Activated CD4-positive, alpha-beta T cell treated with anti-CD3 and anti-CD28 coated beads for 24 hours (primary cell): ENCODE measurements at regions not wholly inside any gene's neighbourhood (a gene's known extent, or its start where the extent isn't known, plus 50 kb on each side); places are given as distances from the start of the nearest gene placed in this dataset.
"Not testable (repeated sequence)": the region's sequence is repeated elsewhere in the genome, so short reads cannot be mapped to it uniquely, and the experiment has no call there.

Source experiments
- DNase-seq, 2 donors: peaks; one replicate each; pipeline ENCODE4 v3.0.0-alpha.2; 2020; ENCODE audit warnings: low read depth in 2 of 2

GRCh38 chr1:60740154-60740553 lies 342.2 kb upstream of the NFIA start:
- DNase-seq: no peak

- DNase-seq: no peak
Observed at GRCh38 chr1:60739729-60740128, 342.6 kb upstream of the NFIA start.

- DNase-seq: no peak
Observed at GRCh38 chr1:60732977-60733401, 349.4 kb upstream of the NFIA start.

GRCh38 chr1:60731321-60731720 lies 351.0 kb upstream of the NFIA start:
- DNase-seq: no peak

DNA sequence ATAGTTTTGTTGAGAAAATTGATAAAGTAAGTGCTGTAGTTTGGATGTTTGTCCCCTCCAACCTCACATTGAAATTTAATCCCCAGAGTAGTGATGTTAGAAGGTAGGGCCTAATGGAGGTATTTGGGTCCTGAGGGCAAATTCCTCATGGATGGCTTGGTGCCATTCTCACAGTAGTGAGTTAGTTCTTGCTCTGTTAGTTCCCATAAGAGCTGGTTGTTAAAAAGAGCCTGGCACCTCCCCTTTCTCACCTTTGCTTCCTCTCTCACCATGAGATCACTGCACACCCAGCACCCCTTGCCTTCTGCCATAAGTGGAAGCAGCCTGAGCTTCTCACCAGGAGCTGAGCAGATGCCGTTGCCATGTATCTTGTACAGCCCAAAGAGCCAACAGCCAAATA lies 354.8 kb upstream of the NFIA start:
- no peak for DNase-seq

GRCh38 chr1:60716472-60716871 lies 365.9 kb upstream of the NFIA start:
- no peak for DNase-seq

DNA sequence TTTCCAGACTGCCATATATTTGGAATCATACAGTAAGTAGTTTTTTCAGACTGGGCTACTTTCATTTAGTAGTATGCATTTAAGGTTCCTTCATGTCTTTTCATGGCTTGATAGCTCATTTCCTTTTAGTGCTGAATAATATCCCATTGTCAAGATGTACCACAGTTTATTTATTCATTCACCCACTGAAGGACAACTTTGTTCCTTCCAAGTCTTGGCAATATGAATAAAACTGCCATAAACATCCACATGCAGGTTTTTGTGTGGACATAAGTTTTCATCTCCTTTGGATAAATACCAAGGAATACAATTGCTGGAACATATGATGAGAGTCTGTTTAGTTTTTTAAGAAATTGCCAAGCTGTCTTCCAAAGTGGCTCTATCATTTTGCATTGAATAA lies 366.4 kb upstream of the NFIA start:
- no peak for DNase-seq

DNA sequence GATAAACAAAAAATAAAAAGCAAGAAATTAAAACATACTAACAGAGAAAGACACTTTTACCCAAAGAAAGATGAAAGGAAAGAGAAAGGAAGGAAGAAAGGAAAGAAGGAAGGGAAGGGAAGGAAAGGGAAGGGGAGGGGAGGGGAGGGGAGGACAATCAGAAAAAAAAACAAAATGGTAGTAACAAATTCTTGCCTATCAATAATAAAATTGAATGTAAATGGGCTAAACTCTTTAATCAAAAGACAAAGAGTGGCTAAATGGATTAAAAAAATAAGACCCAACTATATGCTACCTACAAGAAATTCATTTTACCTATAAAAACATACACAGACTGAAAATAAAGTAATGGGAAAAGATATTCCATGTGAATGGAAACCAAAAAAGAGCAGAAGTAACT lies 372.9 kb upstream of the NFIA start:
- DNase-seq: no peak

GRCh38 chr1:60705026-60705425 lies 377.3 kb upstream of the NFIA start:
- no peak for DNase-seq

DNA sequence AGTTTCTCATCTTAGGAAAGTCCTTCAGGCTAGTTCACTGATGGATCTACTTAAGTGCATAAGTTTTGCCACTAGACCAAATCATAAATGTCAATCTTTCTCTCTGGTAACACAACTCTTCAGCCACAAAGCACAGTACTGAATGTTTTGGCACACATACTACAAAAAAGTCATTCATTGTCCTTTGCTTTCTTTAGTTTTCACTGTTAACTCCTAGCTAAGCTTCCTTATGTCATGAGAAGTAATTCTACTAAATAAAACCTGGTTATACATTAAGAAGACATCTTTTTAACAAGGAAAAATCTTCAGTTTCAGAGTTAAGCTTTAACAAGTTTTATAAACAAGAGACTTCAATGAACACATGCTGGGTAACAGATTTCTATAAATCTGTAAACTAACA lies 379.2 kb upstream of the NFIA start:
- DNase-seq: no peak

- DNase-seq: no peak
Observed at GRCh38 chr1:60699325-60699724, 383.0 kb upstream of the NFIA start.

DNA sequence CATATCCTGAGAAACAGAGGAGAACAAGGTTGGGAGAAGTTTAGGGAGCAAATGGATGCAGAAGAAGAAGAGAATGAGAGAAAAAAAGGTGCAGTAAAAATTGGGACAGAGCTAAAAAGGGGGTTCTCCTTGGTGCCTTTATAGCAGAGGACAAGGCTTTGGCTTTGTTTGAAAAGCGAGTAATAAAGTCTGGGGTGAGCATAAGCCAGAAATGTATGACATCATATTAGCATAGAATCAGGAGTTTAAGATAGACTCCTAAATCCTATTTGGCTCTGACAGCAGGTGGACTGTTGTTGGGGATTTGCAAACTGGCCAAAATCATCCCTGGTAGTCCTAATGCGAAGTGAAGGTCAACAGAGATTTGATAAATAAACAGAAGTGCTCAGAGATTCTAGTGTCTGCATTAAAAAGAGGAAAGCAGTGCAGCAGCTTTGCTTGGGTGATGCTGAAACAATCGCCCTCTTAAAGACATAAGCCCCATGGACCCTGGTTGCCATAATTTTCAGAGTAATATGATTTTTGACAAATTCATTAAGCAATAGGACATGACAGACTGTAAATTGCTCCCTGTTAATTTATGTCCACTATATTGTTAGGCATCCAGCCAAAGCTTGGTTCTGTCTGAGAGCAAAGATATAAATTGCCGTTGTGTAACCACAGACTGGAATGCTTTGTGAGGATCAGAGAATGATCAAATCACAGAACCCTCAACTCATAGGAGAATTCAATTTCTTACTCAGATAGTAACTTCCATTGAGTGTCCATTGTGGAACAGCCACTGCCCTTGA lies 385.0 kb upstream of the NFIA start:
- DNase-seq: no peak

DNA sequence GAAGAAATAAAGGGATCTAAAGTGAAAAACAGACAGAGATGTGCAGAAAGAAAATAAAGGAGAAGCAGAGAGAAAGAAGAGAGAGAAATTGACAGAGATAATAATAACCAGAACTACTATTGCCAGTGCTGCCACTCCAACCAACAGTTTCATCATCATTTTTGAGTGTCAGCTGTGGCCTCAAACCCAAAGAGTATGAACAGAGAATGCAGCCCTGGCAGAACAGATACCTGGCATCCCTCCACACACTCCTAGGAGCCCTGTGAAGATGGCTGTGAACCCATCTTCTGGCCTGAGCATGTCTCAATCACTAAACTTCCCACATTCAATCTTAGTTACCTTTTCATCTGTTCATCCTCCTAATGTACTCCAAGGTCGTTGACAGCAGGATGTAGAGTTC lies 385.8 kb upstream of the NFIA start:
- no peak for DNase-seq

GRCh38 chr1:60695716-60696171 lies 386.6 kb upstream of the NFIA start:
- DNase-seq: no peak

- DNase-seq: no peak
Observed at GRCh38 chr1:60694980-60695379, 387.4 kb upstream of the NFIA start.

DNA sequence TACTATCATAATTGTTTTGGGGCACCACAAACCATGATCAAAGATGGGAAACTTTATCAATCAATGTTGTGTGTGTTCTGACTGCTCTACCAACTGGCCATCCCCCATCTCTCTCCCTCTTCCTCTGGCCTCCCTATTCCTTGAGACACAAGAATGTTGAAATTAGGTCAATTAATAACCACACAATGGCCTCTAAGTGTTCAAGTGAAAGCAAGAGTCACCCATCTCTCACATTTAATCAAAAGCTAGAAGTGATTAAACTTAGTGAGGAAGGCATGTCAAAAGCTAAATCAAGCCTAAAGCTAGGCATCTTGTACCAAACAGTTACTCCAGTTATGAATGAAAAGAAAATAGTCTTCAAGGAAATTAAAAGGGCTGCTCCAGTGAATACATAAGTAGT lies 390.3 kb upstream of the NFIA start:
- DNase-seq: no peak

GRCh38 chr1:60688221-60688620 lies 394.1 kb upstream of the NFIA start:
- not testable (repeated sequence) for DNase-seq

DNA sequence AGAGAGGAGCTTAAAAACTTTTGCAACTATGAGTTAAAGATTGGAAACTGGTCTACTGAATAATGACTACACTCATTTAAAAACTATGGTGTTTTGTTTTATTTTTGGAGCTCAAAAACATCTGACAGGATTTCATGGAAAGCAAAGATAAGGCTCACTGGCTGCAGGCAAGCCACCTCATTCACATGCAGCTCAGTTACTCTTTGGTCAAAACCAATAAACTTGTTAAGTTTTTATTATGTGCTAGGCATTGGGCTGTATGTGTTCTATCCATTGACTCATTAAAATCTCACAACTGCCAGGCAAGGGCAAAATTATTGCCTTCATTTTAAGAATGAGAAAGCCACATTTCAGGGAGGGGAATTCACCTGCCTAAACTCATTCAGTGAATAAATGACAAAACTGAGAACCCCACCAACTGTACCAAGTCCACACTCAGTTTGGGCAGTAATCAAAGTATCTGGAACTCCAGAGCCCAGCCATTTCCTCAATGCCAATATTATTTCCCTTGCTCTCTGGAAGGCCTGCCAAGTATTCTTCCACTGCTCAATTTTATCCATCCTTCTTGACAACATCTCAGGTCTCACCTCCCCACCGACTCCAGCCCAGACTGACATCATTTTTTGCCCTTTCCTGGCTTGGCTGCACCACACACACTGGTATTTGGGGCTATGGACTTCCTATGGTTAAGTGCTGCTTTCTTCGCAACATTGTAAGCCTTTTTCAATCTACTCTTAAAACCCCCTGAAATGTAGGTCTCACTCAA lies 401.1 kb upstream of the NFIA start:
- DNase-seq: no peak

- no peak for DNase-seq
Observed at GRCh38 chr1:60679524-60680375, 402.6 kb upstream of the NFIA start.

DNA sequence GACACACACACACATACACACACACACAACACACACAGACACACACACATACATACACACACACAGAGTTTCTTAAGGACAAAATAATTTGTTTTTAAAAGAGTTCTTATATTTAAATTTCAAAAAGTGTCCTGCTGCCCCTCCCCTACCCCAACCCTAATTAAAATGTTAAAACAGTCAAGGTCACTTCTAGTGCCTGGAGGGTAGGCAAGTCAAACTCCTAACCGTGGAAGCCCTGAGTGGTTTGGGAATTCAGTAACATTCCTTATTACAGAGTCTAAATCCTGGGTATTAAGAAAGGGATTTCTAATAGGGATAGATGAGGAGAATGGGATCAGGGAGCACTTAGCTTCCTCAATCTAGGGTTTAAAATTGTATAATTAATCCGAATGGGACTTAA lies 403.6 kb upstream of the NFIA start:
- DNase-seq: no peak

DNA sequence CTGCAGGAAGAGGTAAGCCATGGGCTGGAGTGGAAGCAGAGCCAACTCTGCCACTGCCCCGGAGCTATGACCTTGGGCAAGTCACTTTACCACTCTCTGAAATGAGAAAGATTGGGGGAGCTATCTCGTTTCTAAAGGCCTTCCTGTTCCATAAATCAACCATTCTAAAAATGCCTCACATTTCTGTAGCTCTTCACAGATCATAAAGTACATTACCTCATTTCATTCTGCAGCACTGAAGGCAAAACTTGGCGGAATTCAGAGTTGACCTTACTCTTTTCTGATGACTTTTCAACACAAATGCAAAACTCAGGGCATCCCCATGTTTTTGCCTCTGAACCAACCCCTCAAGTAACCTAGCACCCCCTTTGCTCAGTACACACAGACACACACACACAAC lies 404.0 kb upstream of the NFIA start:
- DNase-seq: no peak

- no peak for DNase-seq
Observed at GRCh38 chr1:60672449-60672848, 409.9 kb upstream of the NFIA start.
